ENCODE measurements at regions not wholly inside any gene's neighbourhood (a gene's known extent, or its start where the extent isn't known, plus 50 kb on each side); places are given as distances from the start of the nearest gene placed in this dataset.
A peak's percentile ranks its signal among the peaks of the same experiment; 100 is the strongest.

DNA sequence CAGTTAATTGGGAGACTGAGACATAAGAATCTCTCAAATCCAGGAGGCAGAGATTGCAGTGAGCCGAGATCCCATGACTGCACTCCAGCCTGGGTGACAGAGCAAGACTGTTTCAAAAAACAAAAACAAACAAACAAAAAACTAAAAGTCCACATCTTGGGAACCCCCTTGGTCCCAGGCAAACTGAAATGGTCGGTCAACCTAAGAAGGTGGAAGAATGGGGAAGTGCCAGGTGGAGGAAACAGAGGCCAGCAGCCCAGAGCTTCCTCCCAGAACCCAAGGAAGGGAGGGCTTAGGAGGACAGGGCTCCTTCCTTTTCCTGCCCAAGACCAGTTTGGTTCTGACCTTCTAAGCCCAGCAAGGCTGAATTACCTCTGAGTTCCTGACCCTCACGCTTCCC lies 121.0 kb upstream of the FUT8 start:
- TF ChIP-seq, protein P1, sequence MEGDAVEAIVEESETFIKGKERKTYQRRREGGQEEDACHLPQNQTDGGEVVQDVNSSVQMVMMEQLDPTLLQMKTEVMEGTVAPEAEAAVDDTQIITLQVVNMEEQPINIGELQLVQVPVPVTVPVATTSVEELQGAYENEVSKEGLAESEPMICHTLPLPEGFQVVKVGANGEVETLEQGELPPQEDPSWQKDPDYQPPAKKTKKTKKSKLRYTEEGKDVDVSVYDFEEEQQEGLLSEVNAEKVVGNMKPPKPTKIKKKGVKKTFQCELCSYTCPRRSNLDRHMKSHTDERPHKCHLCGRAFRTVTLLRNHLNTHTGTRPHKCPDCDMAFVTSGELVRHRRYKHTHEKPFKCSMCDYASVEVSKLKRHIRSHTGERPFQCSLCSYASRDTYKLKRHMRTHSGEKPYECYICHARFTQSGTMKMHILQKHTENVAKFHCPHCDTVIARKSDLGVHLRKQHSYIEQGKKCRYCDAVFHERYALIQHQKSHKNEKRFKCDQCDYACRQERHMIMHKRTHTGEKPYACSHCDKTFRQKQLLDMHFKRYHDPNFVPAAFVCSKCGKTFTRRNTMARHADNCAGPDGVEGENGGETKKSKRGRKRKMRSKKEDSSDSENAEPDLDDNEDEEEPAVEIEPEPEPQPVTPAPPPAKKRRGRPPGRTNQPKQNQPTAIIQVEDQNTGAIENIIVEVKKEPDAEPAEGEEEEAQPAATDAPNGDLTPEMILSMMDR (IDR thresholded peaks at IDR 0.05; ENCODE audit: insufficient read depth, low read length, severe bottlenecking): no peak
- Histone ChIP-seq H3K27me3 (ENCODE audit: control insufficient read depth, insufficient read depth, low read length) (no peaks in the 10 kb centered on the region), H3K4me3 (ENCODE audit: low read depth, low read length) (no peak overlapping the region), H3K36me3 (ENCODE audit: control insufficient read depth, insufficient read depth, low read length) (no peaks in the 10 kb centered on the region)
- no peak for FAIRE-seq
- DNase-seq (ENCODE audit: low read depth): no peak

DNA sequence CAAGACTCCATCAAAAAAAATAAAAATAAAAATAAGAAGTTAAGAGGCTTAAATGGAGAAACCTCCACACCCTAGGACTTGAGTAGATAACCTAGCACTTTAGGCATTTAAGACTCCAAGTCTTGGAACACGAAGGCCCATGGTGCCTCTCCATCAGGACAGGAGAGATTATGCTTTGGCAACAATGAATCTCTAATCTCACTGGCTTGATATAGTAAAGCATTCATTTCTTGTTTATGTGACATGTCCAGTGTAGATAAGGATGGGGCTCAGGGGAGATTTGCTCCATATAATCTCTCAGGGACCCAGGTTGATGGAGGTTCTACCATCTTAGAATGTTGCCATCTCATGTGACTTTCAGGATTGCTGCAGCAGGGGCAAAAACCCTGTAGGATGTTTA lies 117.7 kb upstream of the FUT8 start:
- H3K36me3 ChIP-seq (ENCODE audit: control insufficient read depth, insufficient read depth, low read length): no peaks in the 10 kb centered on the region
- TF ChIP-seq, protein P1 (IDR thresholded peaks at IDR 0.05; ENCODE audit: insufficient read depth, low read length, severe bottlenecking): no peak
- H3K4me3 ChIP-seq (ENCODE audit: low read depth, low read length): no peak overlapping the region
- no peaks in the 10 kb centered on the region for H3K27me3 ChIP-seq (ENCODE audit: control insufficient read depth, insufficient read depth, low read length)
- no peak for DNase-seq (ENCODE audit: low read depth)
- FAIRE-seq: no peak

DNA sequence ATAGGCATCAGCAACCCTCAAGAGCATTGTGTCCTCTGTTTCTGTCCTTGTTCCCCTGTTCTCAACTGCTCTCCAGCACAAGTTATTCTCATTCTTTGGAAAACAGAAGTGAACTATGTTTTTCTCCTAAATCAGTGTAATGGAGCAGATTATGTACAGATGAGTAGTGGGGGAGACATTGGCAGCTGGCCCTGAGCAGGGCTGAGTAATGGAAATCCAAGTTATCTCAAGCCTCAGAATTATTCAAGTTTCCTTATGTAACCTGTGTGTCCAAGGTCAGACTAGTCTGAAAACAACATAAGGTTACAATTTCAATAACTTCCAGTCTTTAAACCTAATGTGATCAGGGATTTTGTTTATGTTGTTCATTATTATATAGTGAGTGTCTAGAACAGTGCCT lies 116.1 kb upstream of the FUT8 start:
- TF ChIP-seq, protein P1 (IDR thresholded peaks at IDR 0.05; ENCODE audit: insufficient read depth, low read length, severe bottlenecking): no peak
- no peak overlapping the region for H3K4me3 ChIP-seq (ENCODE audit: low read depth, low read length)
- FAIRE-seq (no peak), DNase-seq (ENCODE audit: low read depth) (no peak)
- H3K36me3 ChIP-seq (ENCODE audit: control insufficient read depth, insufficient read depth, low read length): no peaks in the 10 kb centered on the region
- no peaks in the 10 kb centered on the region for H3K27me3 ChIP-seq (ENCODE audit: control insufficient read depth, insufficient read depth, low read length)

DNA sequence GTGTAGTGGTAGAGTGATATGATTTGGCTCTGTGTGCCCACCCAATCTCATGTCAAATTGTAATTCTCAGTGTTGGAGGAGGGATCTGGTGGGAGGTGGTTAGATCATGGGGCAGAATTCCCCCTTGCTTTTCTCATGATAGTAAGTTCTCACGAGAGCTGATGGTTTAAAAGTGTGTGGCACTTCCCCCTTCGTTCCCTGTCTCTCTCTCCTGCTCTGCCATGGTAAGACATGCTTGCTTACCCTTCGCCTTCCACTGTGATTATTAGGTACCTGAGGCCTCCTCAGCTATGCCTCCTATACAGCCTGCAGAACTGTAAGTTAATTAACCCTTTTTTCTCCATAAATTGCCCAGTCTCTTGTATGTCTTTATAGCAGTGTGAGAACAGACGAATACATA lies 115.7 kb upstream of the FUT8 start:
- TF ChIP-seq, protein P1 (IDR thresholded peaks at IDR 0.05; ENCODE audit: insufficient read depth, low read length, severe bottlenecking): no peak
- H3K36me3 ChIP-seq (ENCODE audit: control insufficient read depth, insufficient read depth, low read length): no peaks in the 10 kb centered on the region
- H3K4me3 ChIP-seq (ENCODE audit: low read depth, low read length): no peak overlapping the region
- DNase-seq (ENCODE audit: low read depth) (no peak), FAIRE-seq (no peak)
- H3K27me3 ChIP-seq (ENCODE audit: control insufficient read depth, insufficient read depth, low read length): no peaks in the 10 kb centered on the region

DNA sequence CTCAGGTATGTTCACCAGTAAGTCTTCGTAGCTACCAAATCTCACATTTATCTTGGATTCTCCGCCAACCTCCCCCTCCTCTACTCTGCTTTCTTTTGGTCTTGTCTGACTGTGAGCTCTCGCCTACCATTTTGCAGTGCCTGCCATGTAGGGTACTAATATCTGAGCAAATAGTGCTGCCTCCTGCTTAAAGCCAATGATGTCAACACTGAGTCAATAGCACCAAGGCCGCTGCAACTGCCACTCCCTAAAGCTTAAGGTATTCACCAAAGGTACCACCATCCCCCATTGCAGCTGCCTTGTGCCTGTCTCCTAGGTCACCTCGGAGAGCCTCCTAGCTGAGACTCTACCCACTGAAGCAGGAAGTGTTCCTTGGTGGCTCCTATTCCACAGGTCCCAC lies 114.8 kb upstream of the FUT8 start:
- H3K27me3 ChIP-seq (ENCODE audit: control insufficient read depth, insufficient read depth, low read length): no peaks in the 10 kb centered on the region
- TF ChIP-seq, protein P1 (IDR thresholded peaks at IDR 0.05; ENCODE audit: insufficient read depth, low read length, severe bottlenecking): no peak
- H3K4me3 ChIP-seq (ENCODE audit: low read depth, low read length): no peak overlapping the region
- H3K36me3 ChIP-seq (ENCODE audit: control insufficient read depth, insufficient read depth, low read length): no peaks in the 10 kb centered on the region
- peak; percentile 73 for DNase-seq (ENCODE audit: low read depth)
- FAIRE-seq: no peak

DNA sequence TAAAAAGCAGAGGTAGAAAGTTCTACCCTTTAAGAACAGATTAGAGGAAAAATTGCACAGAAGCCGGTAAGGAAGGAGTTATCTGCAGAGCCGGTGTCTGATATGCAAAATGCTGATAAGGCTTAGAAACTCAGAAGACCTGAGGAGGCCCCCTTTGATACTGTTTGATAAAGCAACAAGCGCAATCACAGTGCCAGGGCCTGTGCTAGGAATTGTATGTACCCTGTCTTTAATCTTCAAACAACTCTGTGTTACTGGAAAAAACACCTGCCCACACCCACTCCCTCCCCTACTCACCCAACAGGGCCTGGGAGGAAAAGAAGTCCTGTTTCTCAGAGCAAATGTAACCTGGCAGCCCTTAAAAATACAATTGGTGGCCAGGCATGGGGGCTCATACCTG lies 112.7 kb upstream of the FUT8 start:
- TF ChIP-seq, protein P1 (IDR thresholded peaks at IDR 0.05; ENCODE audit: insufficient read depth, low read length, severe bottlenecking): no peak
- DNase-seq (ENCODE audit: low read depth): no peak
- H3K27me3 ChIP-seq (ENCODE audit: control insufficient read depth, insufficient read depth, low read length): no peaks in the 10 kb centered on the region
- no peak for FAIRE-seq
- no peak overlapping the region for H3K4me3 ChIP-seq (ENCODE audit: low read depth, low read length)
- no peaks in the 10 kb centered on the region for H3K36me3 ChIP-seq (ENCODE audit: control insufficient read depth, insufficient read depth, low read length)

Data from bronchial epithelial cell (primary cell).